ENCODE measurements at regions not wholly inside any gene's neighbourhood (a gene's known extent, or its start where the extent isn't known, plus 50 kb on each side); places are given as distances from the start of the nearest gene placed in this dataset.
"Not testable (repeated sequence)": the region's sequence is repeated elsewhere in the genome, so short reads cannot be mapped to it uniquely, and the experiment has no call there.

DNA sequence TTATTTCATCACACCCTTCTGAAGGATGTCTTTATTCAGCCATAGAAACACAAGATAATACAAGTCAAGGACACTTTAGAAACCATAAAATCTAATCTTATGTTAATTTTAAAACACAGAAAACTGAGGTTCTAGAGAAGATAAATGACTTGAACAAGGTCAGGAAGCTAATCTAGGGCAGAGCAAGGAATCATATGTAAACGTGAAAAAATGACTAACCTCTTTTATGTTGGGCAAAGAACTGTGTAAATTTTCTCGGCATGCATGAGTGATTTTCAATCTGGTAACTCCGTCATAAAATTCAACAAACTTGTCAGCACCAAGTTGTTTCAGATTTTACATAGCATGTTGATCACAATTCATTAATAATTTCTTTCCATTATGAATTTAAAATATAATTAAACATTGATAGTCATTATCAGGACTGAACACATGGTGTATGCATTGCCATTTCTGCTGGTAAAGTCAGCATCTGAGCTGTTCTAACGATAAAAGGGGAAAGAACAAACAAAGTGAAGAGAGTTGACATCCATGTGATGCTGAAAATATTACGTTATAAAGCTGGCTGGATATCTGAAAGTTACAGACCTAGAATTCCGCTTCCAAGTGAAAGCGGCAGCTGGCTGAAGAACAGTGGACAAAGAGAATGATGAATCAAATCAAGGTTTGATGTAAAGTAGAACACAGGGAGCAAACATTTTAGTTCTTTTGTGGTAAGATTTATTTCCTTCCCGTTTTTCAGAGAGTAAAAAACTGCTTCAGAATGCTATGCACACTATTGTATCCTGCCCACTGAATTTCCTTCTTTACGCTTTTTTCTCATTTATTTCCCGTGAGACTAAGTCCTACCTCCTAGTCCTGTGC is 1037.4 kb upstream of the TMPRSS15 start:
- DNase-seq, result no peak

GRCh38 chr21:19458295-19458694 is 1054.7 kb upstream of the TMPRSS15 start:
- DNase-seq, result no peak

DNA sequence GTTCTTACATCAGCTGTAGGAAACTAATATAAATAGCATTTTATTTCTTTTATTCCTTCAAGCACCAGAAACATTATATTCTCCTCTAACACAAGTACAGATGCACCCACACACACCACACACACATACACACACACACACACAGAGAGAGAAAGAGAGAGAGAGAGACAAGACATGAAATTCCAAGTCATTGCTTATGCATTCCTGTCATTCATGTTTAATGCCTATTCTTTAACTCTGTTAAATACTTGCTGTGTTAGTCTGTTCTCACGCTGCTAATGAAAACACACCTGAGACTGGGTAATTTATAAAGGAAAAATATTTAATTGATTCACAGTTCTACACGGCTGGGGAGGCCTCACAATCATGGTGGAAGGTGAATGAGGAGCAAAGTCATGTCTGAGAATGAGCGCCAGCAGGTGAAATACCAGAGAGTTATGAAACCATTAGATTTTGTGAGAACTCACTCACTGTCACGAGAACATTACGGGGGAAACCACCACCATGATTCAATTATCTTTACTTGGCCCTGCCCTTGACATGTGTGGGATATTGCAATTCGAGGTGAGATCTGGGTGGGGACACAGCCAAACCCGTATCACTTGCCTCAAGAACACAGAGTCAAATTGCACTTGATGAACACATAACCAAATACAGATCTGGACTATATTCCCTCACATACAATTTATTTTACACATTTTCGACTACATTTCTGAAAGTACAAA is 1058.1 kb upstream of the TMPRSS15 start:
- no peak for DNase-seq

- no peak for DNase-seq
These were observed 1060.4 kb upstream of the TMPRSS15 start for GRCh38 chr21:19463966-19464365.

DNA sequence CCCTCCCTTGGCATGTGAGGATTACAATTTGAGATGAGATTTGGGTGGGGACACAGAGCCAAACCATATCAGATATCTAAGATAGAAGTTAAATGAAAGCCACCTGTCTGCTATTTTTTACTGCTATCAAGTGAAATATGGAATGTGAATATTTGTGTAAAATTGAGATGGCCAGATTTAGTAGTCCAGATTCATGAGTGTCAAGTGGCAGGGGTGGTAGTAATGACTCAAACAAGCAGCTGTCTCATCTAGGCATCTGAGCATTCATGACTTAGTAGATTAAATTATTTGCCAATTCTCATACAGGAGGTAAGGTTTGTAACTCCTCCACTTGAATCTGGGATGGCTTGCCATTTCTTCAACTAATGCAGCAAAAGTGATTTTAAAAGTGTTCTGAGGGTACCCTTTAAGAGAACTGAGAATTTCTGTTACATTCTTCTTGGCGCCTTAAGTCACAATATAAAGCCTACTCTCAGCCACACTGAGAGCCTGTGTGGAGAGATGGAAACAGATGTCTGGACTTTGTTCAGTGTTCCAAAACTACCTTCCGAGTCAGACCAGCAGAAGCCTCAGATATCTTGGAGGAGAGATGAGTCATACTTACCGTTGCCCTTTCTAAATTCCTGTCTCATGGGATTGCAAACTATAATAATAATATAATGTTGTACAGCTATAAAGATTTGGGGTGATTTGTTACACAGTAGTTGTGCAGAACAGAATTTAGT is 1065.6 kb upstream of the TMPRSS15 start:
- no peak for DNase-seq

DNA sequence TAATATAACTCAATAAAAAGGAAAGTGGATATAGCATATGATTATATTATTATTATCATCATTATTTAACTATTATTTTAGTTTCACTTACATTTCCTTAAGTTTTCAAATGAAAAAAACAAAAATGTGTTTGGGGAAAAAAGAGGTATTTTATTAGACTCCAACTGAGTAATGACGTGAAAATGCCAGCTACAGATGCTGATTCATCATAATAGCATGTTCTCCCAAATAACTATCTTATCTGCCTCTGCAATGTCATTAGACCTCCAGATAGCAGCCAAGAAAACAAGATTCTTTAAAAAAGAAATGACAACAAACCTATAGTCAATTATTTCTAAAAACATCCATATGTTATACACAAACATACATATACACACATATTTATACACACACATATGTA is 1071.9 kb upstream of the TMPRSS15 start:
- DNase-seq, result no peak

DNA sequence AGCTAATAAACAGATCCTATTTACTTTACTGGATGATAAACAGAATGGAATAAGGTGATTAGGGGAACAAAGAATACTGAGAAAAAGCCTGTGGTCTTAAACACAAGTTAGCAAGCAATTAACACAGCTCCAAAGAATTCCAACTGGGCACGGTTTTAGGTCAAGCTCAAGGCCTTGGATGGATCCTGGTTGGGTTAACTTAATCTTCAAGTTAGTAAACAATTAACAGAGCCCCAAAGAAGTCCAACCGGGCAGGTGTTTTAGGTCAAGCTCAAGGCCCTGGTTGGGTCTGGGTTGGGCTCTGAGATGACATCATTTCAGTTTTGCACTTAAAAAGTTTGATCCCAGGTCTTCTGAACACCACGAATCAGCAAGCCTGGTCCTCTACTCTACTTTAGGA is 1086.3 kb upstream of the TMPRSS15 start:
- DNase-seq, result no peak

- DNase-seq, result no peak
These were observed 1086.9 kb upstream of the TMPRSS15 start for GRCh38 chr21:19490481-19490880.

DNA sequence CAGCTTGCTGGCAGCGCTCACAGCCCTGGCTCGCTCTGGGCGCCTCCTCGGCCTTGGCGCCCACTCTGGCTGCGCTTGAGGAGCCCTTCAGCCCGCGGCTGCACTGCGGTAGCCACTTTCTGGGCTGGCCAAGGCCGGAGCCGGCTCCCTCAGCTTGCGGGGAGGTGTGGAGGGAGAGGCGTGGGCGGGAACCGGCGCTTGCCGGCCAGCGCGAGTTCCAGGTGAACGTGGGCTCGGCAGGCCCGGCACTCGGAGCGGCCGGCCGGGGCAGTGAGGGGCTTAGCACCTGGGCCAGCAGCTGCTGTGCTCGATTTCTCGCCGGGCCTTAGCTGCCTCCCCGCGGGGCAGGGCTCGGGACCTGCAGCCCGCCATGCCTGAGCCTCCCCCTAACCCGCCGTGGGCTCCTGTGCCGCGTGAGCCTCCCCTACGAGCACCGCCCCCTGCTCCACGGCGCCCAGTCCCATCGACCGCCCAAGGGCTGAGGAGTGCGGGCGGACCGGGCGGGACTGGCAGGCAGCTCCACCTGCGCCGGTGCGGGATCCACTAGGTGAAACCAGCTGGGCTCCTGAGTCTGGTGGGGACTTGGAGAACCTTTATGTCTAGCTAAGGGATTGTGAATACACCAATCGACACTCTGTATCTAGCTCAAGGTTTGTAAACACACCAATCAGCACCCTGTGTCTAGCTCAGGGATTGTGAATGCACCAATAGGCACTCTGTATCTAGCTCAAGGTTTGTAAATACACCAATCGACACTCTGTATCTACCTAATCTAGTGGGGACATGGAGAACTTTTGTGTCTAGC is 1090.1 kb upstream of the TMPRSS15 start:
- DNase-seq, result not testable (repeated sequence)

DNA sequence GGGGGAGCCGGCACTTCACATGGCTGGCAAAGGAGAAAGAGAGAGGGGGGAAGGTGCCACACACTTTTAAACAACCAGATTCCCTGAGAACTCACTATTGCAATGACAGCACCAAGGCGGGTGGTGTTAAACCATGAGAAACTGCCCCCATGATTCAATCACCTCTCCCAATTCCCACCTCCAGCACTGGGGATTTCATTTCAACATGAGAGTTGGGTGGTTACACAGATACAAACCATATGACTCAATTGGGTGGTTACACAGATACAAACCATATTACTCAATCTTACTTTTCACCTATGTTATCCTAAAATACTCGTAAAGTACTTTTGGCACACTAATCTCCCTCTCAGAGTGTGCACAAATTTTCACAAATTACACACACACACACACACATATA is 1097.5 kb upstream of the TMPRSS15 start:
- no peak for DNase-seq

DNA sequence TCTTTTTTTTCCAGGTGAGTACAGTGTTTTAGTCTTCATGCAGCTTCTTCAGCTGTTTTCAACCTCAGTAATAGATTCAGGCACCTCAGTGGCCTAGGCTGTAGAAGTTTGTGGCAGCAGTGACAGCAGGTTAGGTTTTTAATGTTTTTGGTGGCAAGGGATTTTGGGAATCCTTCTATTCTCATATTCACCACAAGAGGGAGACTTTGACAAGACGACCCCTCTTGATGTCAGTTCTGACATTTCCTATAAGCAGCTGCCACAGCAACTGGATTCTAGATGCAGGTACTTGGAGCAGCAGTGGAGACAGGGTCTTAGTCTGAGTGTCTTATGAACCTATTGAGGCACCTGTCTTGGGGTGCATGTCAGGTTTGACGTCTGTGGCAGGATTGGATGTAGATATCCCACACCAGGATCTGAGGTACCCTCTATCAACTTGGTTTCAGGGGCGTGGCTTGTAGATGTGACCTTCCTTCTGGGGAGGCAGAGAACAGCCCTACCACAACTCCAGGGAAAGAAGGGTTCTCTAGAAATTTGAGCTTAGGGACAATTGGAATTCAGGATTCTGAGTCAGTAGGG is 1104.2 kb upstream of the TMPRSS15 start:
- no peak for DNase-seq

- no peak for DNase-seq
These were observed 1104.9 kb upstream of the TMPRSS15 start for GRCh38 chr21:19508442-19508841.

- DNase-seq, result no peak
These were observed 1105.3 kb upstream of the TMPRSS15 start for GRCh38 chr21:19508844-19509243.

DNA sequence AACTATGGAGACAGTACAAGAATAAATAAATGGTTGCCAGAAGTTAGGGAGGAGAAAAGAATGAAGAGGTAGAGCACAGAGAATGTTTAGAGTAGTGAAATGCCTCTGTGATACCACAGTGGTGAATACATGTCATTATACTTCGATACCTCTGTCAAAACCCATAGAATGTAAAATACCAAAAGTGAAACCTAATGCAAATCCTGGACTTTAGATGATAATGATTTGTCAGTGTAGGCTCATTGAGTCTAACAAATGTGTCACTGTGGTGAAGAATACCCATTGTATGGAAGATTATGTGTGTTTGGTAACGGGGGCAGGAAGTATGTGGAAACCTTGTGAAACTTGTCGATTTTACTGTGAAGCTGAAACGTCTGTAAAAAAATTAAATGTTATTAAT is 1106.5 kb upstream of the TMPRSS15 start:
- DNase-seq, result no peak

DNA sequence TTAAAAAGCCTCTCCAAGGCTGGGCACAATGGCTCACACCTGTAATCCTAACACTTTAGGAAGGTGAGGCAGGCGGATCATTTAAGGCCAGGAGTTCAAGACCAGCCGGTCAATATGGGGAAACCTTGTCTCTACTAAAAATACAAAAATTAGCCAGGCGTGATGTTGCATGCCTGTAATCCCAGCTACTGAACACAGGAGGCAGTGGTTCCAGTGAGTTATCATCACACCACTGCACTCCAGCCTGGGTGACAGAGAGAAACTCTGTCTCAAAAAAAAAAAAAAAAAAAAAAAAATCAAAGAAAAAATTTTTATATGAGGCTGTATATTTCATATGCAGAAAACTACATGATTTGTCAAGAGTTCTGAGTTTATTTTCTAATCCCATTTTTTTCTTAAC is 1107.1 kb upstream of the TMPRSS15 start:
- DNase-seq, result no peak

GRCh38 chr21:19522381-19522780 is 1118.8 kb upstream of the TMPRSS15 start:
- DNase-seq, result no peak

DNA sequence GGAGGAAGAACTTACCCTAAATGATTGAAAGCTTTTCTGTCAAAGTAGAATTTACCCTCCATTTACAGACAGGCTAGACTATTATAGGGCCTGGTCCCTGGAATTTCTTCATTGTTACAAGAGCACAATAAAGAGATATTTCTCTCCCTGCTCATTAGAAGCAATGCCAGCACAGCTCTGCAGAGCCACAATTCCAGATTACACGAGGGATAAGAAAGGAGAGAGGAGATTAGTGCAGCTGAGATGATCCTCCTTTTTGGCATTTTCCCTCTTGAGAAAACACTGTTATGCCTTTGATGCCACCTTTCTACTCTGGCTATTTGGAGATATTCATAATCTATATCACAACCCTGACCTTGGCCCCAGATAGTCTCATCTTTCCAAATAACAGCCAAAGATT is 1119.5 kb upstream of the TMPRSS15 start:
- DNase-seq, result no peak

GRCh38 chr21:19523746-19524145 is 1120.2 kb upstream of the TMPRSS15 start:
- no peak for DNase-seq

- DNase-seq, result no peak
These were observed 1125.4 kb upstream of the TMPRSS15 start for GRCh38 chr21:19529031-19529430.

GRCh38 chr21:19535356-19535755 is 1131.8 kb upstream of the TMPRSS15 start:
- DNase-seq, result no peak

- DNase-seq, result no peak
These were observed 1133.5 kb upstream of the TMPRSS15 start for GRCh38 chr21:19537116-19537515.

- DNase-seq, result no peak
These were observed 1136.7 kb upstream of the TMPRSS15 start for GRCh38 chr21:19540287-19540686.
